DMS114 treated with DMSO at 0.1 percent for 48 hours (cell line): ENCODE measurements at regions not wholly inside any gene's neighbourhood (a gene's known extent, or its start where the extent isn't known, plus 50 kb on each side); places are given as distances from the start of the nearest gene placed in this dataset.
"Not testable (repeated sequence)": the region's sequence is repeated elsewhere in the genome, so short reads cannot be mapped to it uniquely, and the experiment has no call there.

Experiments
- DNase-seq: peaks from one replicate; lab custom pipeline; 2025; ENCODE audit not compliant: unreplicated experiment; lab: John Stamatoyannopoulos, UW

GRCh38 chr16:59058250-59058649, 324.1 kb upstream of the GOT2 start:
- no peak for DNase-seq

- no peak for DNase-seq
Measured at GRCh38 chr16:59053911-59054310, 319.8 kb upstream of the GOT2 start.

GRCh38 chr16:59052231-59052630, 318.1 kb upstream of the GOT2 start:
- no peak for DNase-seq

- DNase-seq, result no peak
Measured at GRCh38 chr16:59048876-59049275, 314.8 kb upstream of the GOT2 start.

- DNase-seq, result no peak
Measured at GRCh38 chr16:59047114-59047513, 313.0 kb upstream of the GOT2 start.

GRCh38 chr16:59046335-59046734, 312.2 kb upstream of the GOT2 start:
- DNase-seq, result no peak

- DNase-seq, result no peak
Measured at GRCh38 chr16:59045501-59045900, 311.4 kb upstream of the GOT2 start.

- no peak for DNase-seq
Measured at GRCh38 chr16:59044616-59045015, 310.5 kb upstream of the GOT2 start.

GRCh38 chr16:59042301-59042700, 308.2 kb upstream of the GOT2 start:
- no peak for DNase-seq

- DNase-seq, result no peak
Measured at GRCh38 chr16:59039066-59039720, 305.1 kb upstream of the GOT2 start.

- no peak for DNase-seq
Measured at GRCh38 chr16:59030923-59031485, 296.9 kb upstream of the GOT2 start.

GRCh38 chr16:59021751-59022150, 287.6 kb upstream of the GOT2 start:
- no peak for DNase-seq

GRCh38 chr16:59013930-59014329, 279.8 kb upstream of the GOT2 start:
- no peak for DNase-seq

- no peak for DNase-seq
Measured at GRCh38 chr16:58999762-59000161, 265.6 kb upstream of the GOT2 start.

- not testable (repeated sequence) for DNase-seq
Measured at GRCh38 chr16:58992755-58993154, 258.6 kb upstream of the GOT2 start.

- not testable (repeated sequence) for DNase-seq
Measured at GRCh38 chr16:58983181-58983965, 249.3 kb upstream of the GOT2 start.

GRCh38 chr16:58970775-58971174, 236.7 kb upstream of the GOT2 start:
- DNase-seq, result no peak

GRCh38 chr16:58963479-58963878, 229.4 kb upstream of the GOT2 start:
- DNase-seq, result no peak

GRCh38 chr16:58962811-58963210, 228.7 kb upstream of the GOT2 start:
- no peak for DNase-seq

GRCh38 chr16:58960484-58960883, 226.4 kb upstream of the GOT2 start:
- no peak for DNase-seq

GRCh38 chr16:58960034-58960433, 225.9 kb upstream of the GOT2 start:
- no peak for DNase-seq

- no peak for DNase-seq
Measured at GRCh38 chr16:58958749-58959148, 224.6 kb upstream of the GOT2 start.
